ENCODE measurements at regions not wholly inside any gene's neighbourhood (a gene's known extent, or its start where the extent isn't known, plus 50 kb on each side); places are given as distances from the start of the nearest gene placed in this dataset.
A peak's percentile ranks its signal among the peaks of the same experiment; 100 is the strongest.

- Histone ChIP-seq H3K4me3 (no peak overlapping the region), H3K36me3 (no peaks in the 10 kb centered on the region), H3K4me1 (peaks cover 0 to 29% (median 13%) of the 10 kb centered on the region in 4 donors), H3K9me3 (no peaks in the 10 kb centered on the region), H3K27ac (no peak overlapping the region), H3K27me3 (no peaks in the 10 kb centered on the region)
- 79% methylated on average over 7 of the region's 7 CpGs for WGBS (ENCODE audit: insufficient coverage, low coverage, low lambda C conversion rate, missing lambda C conversion rate)
- no peak for DNase-seq
- ATAC-seq, result no peak
- TF ChIP-seq POLR2A (IDR thresholded peaks at IDR 0.05) (no peak), CTCF (IDR thresholded peaks at IDR 0.05) (no peak)
- intact Hi-C loops (cut with DNase I), result loop anchor here in 1 of 2 donors (10.0 kb wide), 1 partner anchor 65 kb away; the partner anchor contains the start of gene ACSL3
These were observed 61.4 kb upstream of the ACSL3 start for GRCh38 chr2:222799262-222799918.

GRCh38 chr2:222802514-222803196 is 58.2 kb upstream of the ACSL3 start:
- DNase-seq (no peak), ATAC-seq (no peak)
- Histone ChIP-seq H3K9me3 (no peaks in the 10 kb centered on the region), H3K4me3 (no peak overlapping the region), H3K27me3 (no peaks in the 10 kb centered on the region), H3K27ac (no peak overlapping the region), H3K4me1 (peaks cover 0 to 4% (median 2%) of the 10 kb centered on the region in 4 donors), H3K36me3 (no peaks in the 10 kb centered on the region)
- WGBS (ENCODE audit: insufficient coverage, low coverage, low lambda C conversion rate, missing lambda C conversion rate), result 63% methylated on average over 5 of the region's 5 CpGs
- TF ChIP-seq CTCF (IDR thresholded peaks at IDR 0.05) (no peak), POLR2A (IDR thresholded peaks at IDR 0.05) (no peak)
- intact Hi-C loops (cut with DNase I), result no loop called here

DNA sequence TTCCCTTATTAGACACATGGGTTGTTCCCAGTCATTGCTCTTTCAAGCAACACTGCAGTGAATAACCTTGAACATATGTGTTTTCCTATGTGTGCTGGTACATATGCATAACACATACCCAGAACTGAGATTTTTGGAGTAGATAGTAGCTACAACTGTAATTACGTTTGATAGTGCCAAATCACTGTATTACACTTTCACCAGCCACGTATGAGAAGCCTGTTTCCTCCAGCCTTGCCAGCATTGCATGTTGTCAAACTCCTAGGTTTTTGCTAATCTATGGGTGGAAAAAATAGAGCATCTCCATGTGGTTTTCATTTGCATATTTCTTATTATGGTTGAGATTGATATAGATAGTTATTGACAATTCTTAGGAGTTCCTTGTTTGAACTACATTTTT is 56.5 kb upstream of the ACSL3 start:
- TF ChIP-seq POLR2A (IDR thresholded peaks at IDR 0.05) (no peak), CTCF (IDR thresholded peaks at IDR 0.05) (no peak)

DNA sequence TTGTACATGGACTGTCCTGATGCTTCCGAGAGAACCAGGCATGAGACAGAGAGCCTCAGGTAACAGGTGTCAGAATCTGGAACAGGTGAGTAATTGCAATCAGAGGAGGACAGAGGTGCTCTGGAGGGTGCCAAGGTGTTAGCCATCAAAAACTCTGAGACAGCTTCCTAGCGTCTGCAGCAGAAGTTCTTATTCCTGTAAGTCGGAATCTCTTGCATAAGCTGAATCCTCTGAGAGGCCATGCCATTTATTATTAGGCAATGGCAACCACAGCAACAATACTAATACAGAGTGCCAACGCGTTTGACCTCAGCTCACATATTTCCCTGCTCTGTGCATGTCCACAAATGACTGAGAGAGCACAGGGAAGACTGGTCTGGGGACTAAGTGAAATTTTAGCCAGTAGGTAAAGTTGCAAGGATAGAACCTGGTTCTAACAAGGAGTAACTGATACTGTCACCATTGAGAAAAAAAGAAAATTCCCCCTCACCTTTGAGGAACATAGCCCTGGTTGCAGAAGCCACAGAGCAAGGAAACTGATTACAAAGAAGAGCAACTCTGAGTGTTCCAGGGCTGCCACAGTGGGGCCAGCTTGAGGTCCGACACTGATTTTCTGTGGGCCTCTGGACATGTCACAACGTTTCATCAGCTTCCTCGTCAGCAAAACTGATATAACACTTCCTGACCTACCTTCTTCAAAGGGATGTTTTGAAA is 55.1 kb upstream of the ACSL3 start:
- TF ChIP-seq POLR2A (IDR thresholded peaks at IDR 0.05) (peak; percentile 13), CTCF (IDR thresholded peaks at IDR 0.05) (no peak)
- no peaks in the 10 kb centered on the region for H3K27me3 ChIP-seq
- no peak overlapping the region for H3K27ac ChIP-seq
- no peaks in the 10 kb centered on the region for H3K9me3 ChIP-seq
- no peak overlapping the region for H3K4me3 ChIP-seq
- intact Hi-C loops (cut with DNase I), result no loop called here
- no peaks in the 10 kb centered on the region for H3K4me1 ChIP-seq
- H3K36me3 ChIP-seq, result no peaks in the 10 kb centered on the region
- 32% methylated on average over 8 of the region's 8 CpGs for WGBS (ENCODE audit: insufficient coverage, low coverage, low lambda C conversion rate, missing lambda C conversion rate)
- DNase-seq (no peak), ATAC-seq (peak; percentile 71 to 97 (median 82))

More for the DNA sequence above, 56.5 kb upstream of the ACSL3 start:
- Histone ChIP-seq H3K4me3 (no peak overlapping the region), H3K9me3 (no peaks in the 10 kb centered on the region), H3K27ac (no peak overlapping the region), H3K27me3 (no peaks in the 10 kb centered on the region), H3K4me1 (no peaks in the 10 kb centered on the region), H3K36me3 (no peaks in the 10 kb centered on the region)
- DNase-seq (no peak), ATAC-seq (no peak)
- 78% methylated on average over 2 of the region's 2 CpGs for WGBS (ENCODE audit: insufficient coverage, low coverage, low lambda C conversion rate, missing lambda C conversion rate)
- intact Hi-C loops (cut with DNase I), result no loop called here

All from right lobe of liver (tissue), 6 donors.